HG03565 (cell line): ENCODE measurements at regions not wholly inside any gene's neighbourhood (a gene's known extent, or its start where the extent isn't known, plus 50 kb on each side); places are given as distances from the start of the nearest gene placed in this dataset.

Source experiments
- ATAC-seq: cut with Tn5 transposase; IDR thresholded peaks from one replicate; pipeline ENCODE4 v1.9.1; 2021; ENCODE audit warnings: mild to moderate bottlenecking, moderate library complexity; ENCODE audit not compliant: unreplicated experiment

GRCh38 chr3:72224804-72225509, 440.0 kb upstream of the PROK2 start:
- ATAC-seq: no peak

DNA sequence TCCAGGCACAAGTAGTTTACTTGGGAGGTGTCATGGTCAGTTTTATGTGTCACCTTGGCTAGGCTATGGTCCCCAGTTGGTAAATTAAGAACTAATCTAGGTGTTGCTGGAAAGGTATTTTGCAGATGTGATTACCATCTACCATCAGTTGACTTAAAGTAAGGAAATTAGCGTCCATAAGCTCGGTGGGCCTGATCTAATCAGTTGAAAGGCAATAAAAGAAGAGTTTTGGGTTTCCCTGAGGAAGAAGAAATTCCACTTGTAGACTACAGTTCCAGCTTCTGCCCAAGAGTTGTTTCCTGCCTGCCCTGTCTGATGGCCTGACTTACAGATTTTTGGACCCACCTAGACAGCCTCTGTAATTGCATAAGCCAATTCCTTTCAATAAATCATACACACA, 438.7 kb upstream of the PROK2 start:
- no peak for ATAC-seq

- ATAC-seq: no peak
These were observed 438.2 kb upstream of the PROK2 start for GRCh38 chr3:72223116-72223515.

DNA sequence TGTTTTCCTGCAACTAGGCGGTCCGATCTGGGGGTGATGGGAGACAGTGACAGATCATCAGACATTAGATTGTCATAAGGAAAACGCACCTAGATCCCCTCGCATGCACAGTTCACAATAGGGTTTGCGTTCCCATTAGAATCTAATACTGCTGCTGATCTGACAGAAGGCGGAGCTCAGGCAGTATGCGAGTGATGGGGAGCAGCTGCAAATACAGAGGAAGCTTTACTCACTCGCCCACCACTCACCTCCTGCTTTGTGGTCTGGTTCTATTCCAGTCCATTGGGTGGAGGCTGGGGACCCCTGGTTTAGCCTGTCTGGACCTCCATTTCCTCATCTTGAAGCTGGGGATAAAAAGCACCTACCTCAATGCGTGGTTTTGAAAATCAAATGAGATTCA, 437.5 kb upstream of the PROK2 start:
- no peak for ATAC-seq

DNA sequence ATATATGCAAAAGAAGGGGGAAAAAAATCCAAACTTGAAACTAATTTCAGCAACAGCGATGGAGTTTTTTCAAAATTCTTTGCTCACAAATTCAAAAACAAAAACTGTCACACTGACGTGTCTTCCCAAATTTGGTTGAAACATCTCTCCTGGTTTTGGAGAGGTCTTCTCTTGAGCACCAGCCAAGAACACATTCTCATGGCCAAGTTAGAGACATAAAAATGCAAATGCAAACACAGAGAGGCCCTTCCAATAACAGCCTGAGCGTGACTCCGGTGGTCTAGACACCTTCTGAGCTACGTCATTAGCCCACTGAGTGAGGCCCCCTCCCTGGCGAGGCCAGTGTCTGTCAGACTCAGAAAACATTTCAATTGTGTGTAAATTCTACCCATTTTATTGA, 436.0 kb upstream of the PROK2 start:
- no peak for ATAC-seq

DNA sequence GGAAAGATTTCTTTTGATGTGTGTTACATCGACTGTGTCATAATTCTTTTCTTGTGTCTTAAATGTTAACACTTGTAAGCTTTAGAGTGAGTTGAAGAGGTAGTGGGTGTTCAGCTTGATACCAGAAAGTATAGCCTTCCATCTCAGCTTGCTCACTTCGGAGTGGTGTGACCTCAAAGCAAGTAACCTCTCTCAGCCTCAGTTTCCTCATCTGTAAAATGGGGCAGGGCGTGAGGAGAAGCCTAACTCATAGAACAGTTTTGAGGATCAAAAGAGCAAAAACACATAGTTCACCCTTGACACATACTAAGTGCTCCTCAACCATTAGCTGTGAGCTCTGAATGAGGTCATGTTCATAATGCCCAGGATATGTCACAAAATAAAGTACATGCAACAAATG, 434.8 kb upstream of the PROK2 start:
- ATAC-seq: no peak

GRCh38 chr3:72217570-72217969, 432.6 kb upstream of the PROK2 start:
- ATAC-seq: no peak

- ATAC-seq: no peak
These were observed 429.4 kb upstream of the PROK2 start for GRCh38 chr3:72214066-72214951.

DNA sequence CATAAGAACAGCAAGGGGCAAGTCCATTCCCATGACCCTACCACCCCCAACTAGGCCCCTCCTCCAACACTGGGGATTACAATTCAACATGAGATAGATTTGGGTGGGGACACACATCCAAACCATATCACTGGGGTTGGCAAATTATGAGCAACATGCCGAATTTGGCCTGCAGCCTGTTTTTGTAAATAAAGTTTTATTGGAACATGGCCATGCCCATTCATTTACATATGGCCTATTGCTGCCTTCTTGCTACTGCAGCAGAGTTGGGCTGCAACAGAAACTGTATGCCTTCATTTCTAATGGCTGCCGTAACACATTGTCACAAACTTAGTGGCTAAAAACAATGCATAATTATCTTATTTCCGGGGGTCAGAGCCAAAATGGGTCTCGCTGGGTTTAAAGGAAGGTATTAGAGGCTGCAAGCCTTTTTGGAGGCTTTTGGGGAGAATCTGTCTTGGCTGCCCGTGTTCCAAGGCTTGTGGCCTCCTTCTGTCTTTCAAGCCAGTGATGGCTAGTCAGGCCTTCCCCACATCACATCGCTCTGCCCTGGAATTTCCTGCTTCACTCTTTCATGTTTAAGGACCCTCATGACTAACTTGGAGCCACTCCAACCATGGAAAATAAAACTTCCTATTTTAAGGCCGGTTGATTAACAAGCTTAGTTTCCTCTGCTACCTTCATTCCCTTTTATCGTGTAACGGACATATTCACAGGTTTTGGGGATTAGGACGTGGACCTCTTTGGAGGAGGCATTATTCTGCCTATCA, 428.5 kb upstream of the PROK2 start:
- ATAC-seq: no peak

GRCh38 chr3:72212396-72212795, 427.4 kb upstream of the PROK2 start:
- no peak for ATAC-seq

DNA sequence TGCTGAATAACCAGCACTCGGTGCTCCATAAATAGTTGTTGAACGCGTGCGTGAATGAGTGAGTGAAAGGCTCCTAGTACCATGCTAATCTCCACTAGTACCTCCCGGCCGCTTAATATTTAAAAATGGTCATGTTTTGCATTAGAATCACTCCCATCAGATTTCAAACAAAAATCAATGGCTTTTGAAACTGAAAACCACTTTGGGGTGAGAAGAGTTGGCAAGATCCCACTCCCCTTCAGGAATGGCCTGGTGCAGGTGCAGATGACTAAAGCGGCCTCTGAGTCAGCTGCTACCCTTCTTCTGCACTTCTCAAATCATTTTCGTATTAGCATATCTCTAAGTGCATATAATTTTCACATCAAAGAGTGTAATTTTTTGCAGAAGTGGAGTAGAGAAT, 425.3 kb upstream of the PROK2 start:
- ATAC-seq: no peak

DNA sequence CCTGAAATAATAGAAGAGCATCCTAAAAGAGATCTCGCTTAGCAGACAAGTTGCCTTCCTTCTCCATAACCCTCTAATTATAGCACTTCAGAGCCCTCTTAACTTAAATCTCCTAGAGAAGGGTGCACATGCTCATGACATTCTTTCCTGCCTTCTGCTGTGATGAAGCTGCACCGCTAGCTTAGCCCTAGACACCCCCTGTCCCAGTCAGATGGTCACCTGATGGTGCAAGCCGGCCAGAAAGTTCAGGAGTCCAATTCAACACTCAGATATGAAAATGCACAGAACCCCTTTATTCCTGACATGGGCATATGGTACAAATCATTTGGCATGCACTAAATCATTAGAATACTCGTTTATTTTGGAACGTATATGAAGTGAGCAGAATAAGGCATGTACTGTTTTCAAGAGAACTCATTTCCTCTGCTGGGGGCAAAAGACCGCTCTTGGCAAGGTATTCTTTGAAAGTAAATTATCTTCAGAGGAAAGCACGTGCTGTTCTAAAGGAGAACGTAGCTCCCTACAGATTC, 420.4 kb upstream of the PROK2 start:
- no peak for ATAC-seq

GRCh38 chr3:72204452-72204851, 419.5 kb upstream of the PROK2 start:
- no peak for ATAC-seq

GRCh38 chr3:72203613-72204349, 418.8 kb upstream of the PROK2 start:
- no peak for ATAC-seq

GRCh38 chr3:72203105-72203504, 418.2 kb upstream of the PROK2 start:
- ATAC-seq: no peak

DNA sequence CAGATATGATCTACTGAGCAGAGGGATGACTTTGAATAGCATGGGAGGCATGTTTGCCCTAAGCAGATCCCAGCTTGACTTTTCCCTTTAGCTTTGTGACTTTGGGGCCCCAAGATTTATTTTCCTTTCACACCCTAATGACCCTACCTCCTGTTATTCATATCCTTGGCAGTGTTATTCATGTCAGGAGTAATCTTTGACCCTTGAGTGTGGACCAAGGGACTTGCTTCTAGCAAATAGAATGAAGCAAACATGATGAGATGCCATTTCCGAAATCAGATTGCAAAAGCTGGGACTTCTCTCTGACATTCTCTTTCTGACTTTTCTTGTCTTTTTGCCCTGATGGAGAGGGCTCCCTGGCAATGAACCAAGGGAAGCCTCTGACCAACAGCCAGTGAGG, 415.4 kb upstream of the PROK2 start:
- no peak for ATAC-seq

- no peak for ATAC-seq
These were observed 414.6 kb upstream of the PROK2 start for GRCh38 chr3:72199530-72199929.

GRCh38 chr3:72196377-72196929, 411.5 kb upstream of the PROK2 start:
- ATAC-seq: no peak

DNA sequence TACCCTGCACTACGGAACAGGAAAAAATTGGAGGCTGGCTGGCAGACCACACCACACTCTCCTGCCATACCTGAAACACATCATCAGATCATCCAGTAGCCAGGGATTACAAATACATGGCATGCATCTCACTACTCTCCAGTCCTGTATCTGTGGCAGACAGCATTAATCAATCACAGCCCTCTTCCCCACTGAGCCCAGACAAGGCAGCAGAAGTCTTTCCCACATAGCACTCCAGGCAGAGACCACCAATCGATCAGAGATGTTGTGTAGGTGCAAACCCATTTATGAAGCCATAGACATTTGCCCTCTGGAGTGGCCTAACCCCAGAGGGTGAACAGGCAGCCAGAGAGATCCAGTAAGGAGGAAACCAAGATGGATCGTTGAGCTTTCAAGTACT, 410.9 kb upstream of the PROK2 start:
- ATAC-seq: no peak

- ATAC-seq: no peak
These were observed 409.5 kb upstream of the PROK2 start for GRCh38 chr3:72194458-72194857.
